ENCODE measurements at regions not wholly inside any gene's neighbourhood (a gene's known extent, or its start where the extent isn't known, plus 50 kb on each side); places are given as distances from the start of the nearest gene placed in this dataset.

DNA sequence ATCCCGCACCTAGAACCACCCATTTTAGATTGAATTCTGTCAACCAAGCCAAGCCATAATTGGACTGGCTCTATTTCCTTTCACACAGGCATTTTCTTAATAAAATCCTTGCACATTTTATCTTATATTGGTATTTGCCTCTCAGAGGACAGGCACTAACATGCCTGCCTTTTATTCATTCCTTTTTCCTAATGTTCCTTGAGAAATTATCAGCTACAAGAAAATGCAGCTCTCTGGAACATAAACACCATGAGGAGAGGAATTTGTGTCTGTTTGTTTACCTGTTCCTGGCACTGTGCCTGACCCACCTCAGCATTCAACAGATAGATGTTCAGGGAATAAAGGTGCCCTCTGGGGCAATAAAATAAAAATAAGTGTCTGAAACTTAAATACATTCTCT, 116.2 kb downstream of the PDHA2 start:
- Mint-ChIP-seq H3K27ac (ENCODE audit: unreplicated experiment) (no peak overlapping the region), H3K27me3 (ENCODE audit: low read depth, unreplicated experiment) (no peaks in the 10 kb centered on the region), H3K36me3 (ENCODE audit: low read depth, unreplicated experiment) (no peaks in the 10 kb centered on the region), H3K4me1 (ENCODE audit: low read depth, unreplicated experiment) (no peaks in the 10 kb centered on the region), H3K4me3 (ENCODE audit: unreplicated experiment) (no peak overlapping the region), H3K9me3 (ENCODE audit: unreplicated experiment) (peaks cover 2% of the 10 kb centered on the region)
- no peak for DNase-seq (ENCODE audit: low read depth)
- Histone ChIP-seq H3K79me2 (ENCODE audit: insufficient read depth, low read length) (no peaks in the 10 kb centered on the region), H3K9ac (ENCODE audit: low read length) (no peak overlapping the region), H3K4me1 (ENCODE audit: insufficient read depth, low read length) (no peaks in the 10 kb centered on the region), H3K27me3 (ENCODE audit: insufficient read depth, low read length) (no peaks in the 10 kb centered on the region), H3K27ac (ENCODE audit: low read depth, low read length) (no peak overlapping the region), H4K20me1 (ENCODE audit: insufficient read depth, low read length) (no peaks in the 10 kb centered on the region), H3K4me2 (ENCODE audit: low read length) (no peak overlapping the region), H3K9me3 (ENCODE audit: insufficient read depth, low read depth, low read length) (no peaks in the 10 kb centered on the region), H3K4me3 (ENCODE audit: insufficient read depth, low read depth, low read length) (no peak overlapping the region), H3K36me3 (ENCODE audit: insufficient read depth, low read length) (no peaks in the 10 kb centered on the region), H2AFZ (ENCODE audit: low read depth, low read length) (no peak overlapping the region)
- TF ChIP-seq, protein P1, sequence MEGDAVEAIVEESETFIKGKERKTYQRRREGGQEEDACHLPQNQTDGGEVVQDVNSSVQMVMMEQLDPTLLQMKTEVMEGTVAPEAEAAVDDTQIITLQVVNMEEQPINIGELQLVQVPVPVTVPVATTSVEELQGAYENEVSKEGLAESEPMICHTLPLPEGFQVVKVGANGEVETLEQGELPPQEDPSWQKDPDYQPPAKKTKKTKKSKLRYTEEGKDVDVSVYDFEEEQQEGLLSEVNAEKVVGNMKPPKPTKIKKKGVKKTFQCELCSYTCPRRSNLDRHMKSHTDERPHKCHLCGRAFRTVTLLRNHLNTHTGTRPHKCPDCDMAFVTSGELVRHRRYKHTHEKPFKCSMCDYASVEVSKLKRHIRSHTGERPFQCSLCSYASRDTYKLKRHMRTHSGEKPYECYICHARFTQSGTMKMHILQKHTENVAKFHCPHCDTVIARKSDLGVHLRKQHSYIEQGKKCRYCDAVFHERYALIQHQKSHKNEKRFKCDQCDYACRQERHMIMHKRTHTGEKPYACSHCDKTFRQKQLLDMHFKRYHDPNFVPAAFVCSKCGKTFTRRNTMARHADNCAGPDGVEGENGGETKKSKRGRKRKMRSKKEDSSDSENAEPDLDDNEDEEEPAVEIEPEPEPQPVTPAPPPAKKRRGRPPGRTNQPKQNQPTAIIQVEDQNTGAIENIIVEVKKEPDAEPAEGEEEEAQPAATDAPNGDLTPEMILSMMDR (IDR thresholded peaks at IDR 0.05; ENCODE audit: insufficient read depth, low read depth, low read length): no peak
- no peak for TF ChIP-seq EZH2 (IDR thresholded peaks at IDR 0.05; ENCODE audit: insufficient read depth, low read length)
- FAIRE-seq: no peak

DNA sequence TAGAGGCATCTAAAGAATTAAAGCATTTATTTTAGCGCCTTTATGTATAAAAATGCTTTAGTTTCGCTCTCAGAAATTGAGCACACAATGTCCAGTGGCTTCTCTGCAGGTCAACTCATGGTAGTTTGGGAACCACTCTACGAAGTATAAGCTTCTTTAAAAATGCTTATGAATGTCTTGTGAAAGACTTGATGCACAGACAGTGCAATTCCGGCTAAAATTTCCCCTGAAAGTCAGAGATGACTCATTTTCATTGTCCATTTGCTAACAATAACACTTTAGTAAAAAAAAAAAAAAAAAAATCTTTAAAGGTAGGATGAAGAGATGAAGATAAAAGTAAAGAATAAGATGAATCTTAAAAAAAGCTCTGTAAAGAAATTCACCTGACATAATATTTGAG, 117.2 kb downstream of the PDHA2 start:
- Histone ChIP-seq H3K4me3 (ENCODE audit: insufficient read depth, low read depth, low read length) (no peak overlapping the region), H3K79me2 (ENCODE audit: insufficient read depth, low read length) (no peaks in the 10 kb centered on the region), H3K9ac (ENCODE audit: low read length) (no peak overlapping the region), H4K20me1 (ENCODE audit: insufficient read depth, low read length) (no peaks in the 10 kb centered on the region), H2AFZ (ENCODE audit: low read depth, low read length) (no peak overlapping the region), H3K4me2 (ENCODE audit: low read length) (no peak overlapping the region), H3K36me3 (ENCODE audit: insufficient read depth, low read length) (no peaks in the 10 kb centered on the region), H3K9me3 (ENCODE audit: insufficient read depth, low read depth, low read length) (no peaks in the 10 kb centered on the region), H3K27me3 (ENCODE audit: insufficient read depth, low read length) (no peaks in the 10 kb centered on the region), H3K4me1 (ENCODE audit: insufficient read depth, low read length) (no peaks in the 10 kb centered on the region), H3K27ac (ENCODE audit: low read depth, low read length) (no peak overlapping the region)
- H3K27me3 Mint-ChIP-seq (ENCODE audit: low read depth, unreplicated experiment): no peaks in the 10 kb centered on the region
- no peak overlapping the region for H3K27ac Mint-ChIP-seq (ENCODE audit: unreplicated experiment)
- TF ChIP-seq, protein P1 (IDR thresholded peaks at IDR 0.05; ENCODE audit: insufficient read depth, low read depth, low read length): no peak
- no peak for TF ChIP-seq EZH2 (IDR thresholded peaks at IDR 0.05; ENCODE audit: insufficient read depth, low read length)
- no peaks in the 10 kb centered on the region for H3K4me1 Mint-ChIP-seq (ENCODE audit: low read depth, unreplicated experiment)
- FAIRE-seq (no peak), DNase-seq (ENCODE audit: low read depth) (peak; percentile 2)
- H3K4me3 Mint-ChIP-seq (ENCODE audit: unreplicated experiment): no peak overlapping the region
- H3K36me3 Mint-ChIP-seq (ENCODE audit: low read depth, unreplicated experiment): no peaks in the 10 kb centered on the region
- peaks cover 2% of the 10 kb centered on the region for H3K9me3 Mint-ChIP-seq (ENCODE audit: unreplicated experiment)

DNA sequence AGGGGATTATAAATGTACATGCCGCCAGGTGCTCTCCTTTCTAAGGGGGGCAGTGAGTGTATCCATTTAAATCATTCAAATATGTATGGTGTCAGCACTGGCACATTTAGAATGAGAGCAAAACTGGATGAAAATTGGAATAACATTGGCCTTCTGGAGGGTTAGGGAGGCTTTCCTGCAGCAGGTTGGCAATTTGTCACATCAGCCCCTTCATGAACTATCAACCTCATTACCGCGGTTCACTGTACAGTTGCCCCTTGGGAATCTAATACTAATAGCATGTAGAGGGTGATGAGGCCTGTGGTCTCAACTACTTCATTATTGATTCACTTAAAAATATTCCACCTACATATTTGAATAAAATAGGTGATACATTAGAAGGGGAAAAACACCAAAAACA, 117.9 kb downstream of the PDHA2 start:
- H3K4me2 ChIP-seq (ENCODE audit: low read length): no peak overlapping the region
- H4K20me1 ChIP-seq (ENCODE audit: insufficient read depth, low read length): no peaks in the 10 kb centered on the region
- Mint-ChIP-seq H3K9me3 (ENCODE audit: unreplicated experiment) (peaks cover 2% of the 10 kb centered on the region), H3K27ac (ENCODE audit: unreplicated experiment) (no peak overlapping the region), H3K36me3 (ENCODE audit: low read depth, unreplicated experiment) (no peaks in the 10 kb centered on the region), H3K27me3 (ENCODE audit: low read depth, unreplicated experiment) (no peaks in the 10 kb centered on the region), H3K4me1 (ENCODE audit: low read depth, unreplicated experiment) (no peaks in the 10 kb centered on the region), H3K4me3 (ENCODE audit: unreplicated experiment) (no peak overlapping the region)
- H3K4me1 ChIP-seq (ENCODE audit: insufficient read depth, low read length): no peaks in the 10 kb centered on the region
- no peaks in the 10 kb centered on the region for H3K79me2 ChIP-seq (ENCODE audit: insufficient read depth, low read length)
- H3K27me3 ChIP-seq (ENCODE audit: insufficient read depth, low read length): no peaks in the 10 kb centered on the region
- H3K27ac ChIP-seq (ENCODE audit: low read depth, low read length): no peak overlapping the region
- no peak overlapping the region for H3K9ac ChIP-seq (ENCODE audit: low read length)
- no peak for FAIRE-seq
- DNase-seq (ENCODE audit: low read depth): no peak
- H2AFZ ChIP-seq (ENCODE audit: low read depth, low read length): no peak overlapping the region
- no peak overlapping the region for H3K4me3 ChIP-seq (ENCODE audit: insufficient read depth, low read depth, low read length)
- TF ChIP-seq EZH2 (IDR thresholded peaks at IDR 0.05; ENCODE audit: insufficient read depth, low read length): no peak
- TF ChIP-seq, protein P1 (IDR thresholded peaks at IDR 0.05; ENCODE audit: insufficient read depth, low read depth, low read length): no peak
- no peaks in the 10 kb centered on the region for H3K9me3 ChIP-seq (ENCODE audit: insufficient read depth, low read depth, low read length)
- H3K36me3 ChIP-seq (ENCODE audit: insufficient read depth, low read length): no peaks in the 10 kb centered on the region
